PFSK-1 (cell line): ENCODE measurements at regions not wholly inside any gene's neighbourhood (a gene's known extent, or its start where the extent isn't known, plus 50 kb on each side); places are given as distances from the start of the nearest gene placed in this dataset.

Experiments
- FOXP2 ChIP-seq: optimal IDR thresholded peaks from 2 replicates; pipeline ENCODE3; 2011; ENCODE audit warnings: borderline replicate concordance, control low read depth, inconsistent platforms; ENCODE audit not compliant: insufficient read depth; ENCODE audit errors: extremely low read length, extremely low read depth
- POLR2AphosphoS5 ChIP-seq: IDR thresholded peaks from 2 replicates; pipeline ENCODE4 v1.6.1; 2012; ENCODE audit warnings: low read depth, mild to moderate bottlenecking, control low read depth, low read length, moderate library complexity
- SIN3A ChIP-seq: IDR thresholded peaks from 2 replicates; pipeline ENCODE4 v1.6.1; 2012; ENCODE audit warnings: mild to moderate bottlenecking, low read length, moderate library complexity, borderline replicate concordance; ENCODE audit not compliant: insufficient read depth
- TAF1 ChIP-seq: IDR thresholded peaks from 2 replicates; pipeline ENCODE4 v1.6.1; 2012; ENCODE audit warnings: low read length, control low read depth, borderline replicate concordance; ENCODE audit not compliant: insufficient read depth
- TF ChIP-seq, protein P1 (sequence below), 2 experiments: IDR thresholded peaks; 2 replicates each; pipeline versions ENCODE4 v1.6.1 to v1.8.0; 2011 to 2012; ENCODE audit warnings: low read depth in 2 of 2, low read length in 2 of 2, control low read depth in 1 of 2, inconsistent platforms in 1 of 2, mild to moderate bottlenecking in 1 of 2, moderate library complexity in 1 of 2; ENCODE audit not compliant: insufficient read depth in 1 of 2

DNA sequence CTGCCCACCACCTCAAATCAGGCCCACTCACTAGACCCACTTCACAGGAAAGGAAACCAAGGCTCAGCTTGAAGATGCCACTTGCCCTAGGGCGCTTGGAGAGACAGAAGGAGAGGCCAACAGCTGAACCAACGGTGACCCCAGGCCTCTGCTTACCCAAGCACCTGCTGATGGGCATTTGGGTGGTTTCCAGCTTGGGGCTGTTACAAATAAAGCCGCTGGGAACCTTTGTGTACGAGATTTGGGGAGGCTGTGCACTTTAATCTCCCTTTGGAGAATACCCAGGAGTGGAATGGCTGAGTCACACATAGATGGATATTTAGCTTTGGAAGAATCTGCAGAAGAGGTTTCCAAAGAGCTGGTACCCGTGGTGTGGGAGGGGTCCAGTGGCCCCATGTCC, 50.9 kb upstream of the LINC01488 start:
- TF ChIP-seq SIN3A = no peak
- TF ChIP-seq TAF1 = no peak
- no peak for TF ChIP-seq POLR2AphosphoS5
- no peak for TF ChIP-seq FOXP2
- TF ChIP-seq, protein P1, sequence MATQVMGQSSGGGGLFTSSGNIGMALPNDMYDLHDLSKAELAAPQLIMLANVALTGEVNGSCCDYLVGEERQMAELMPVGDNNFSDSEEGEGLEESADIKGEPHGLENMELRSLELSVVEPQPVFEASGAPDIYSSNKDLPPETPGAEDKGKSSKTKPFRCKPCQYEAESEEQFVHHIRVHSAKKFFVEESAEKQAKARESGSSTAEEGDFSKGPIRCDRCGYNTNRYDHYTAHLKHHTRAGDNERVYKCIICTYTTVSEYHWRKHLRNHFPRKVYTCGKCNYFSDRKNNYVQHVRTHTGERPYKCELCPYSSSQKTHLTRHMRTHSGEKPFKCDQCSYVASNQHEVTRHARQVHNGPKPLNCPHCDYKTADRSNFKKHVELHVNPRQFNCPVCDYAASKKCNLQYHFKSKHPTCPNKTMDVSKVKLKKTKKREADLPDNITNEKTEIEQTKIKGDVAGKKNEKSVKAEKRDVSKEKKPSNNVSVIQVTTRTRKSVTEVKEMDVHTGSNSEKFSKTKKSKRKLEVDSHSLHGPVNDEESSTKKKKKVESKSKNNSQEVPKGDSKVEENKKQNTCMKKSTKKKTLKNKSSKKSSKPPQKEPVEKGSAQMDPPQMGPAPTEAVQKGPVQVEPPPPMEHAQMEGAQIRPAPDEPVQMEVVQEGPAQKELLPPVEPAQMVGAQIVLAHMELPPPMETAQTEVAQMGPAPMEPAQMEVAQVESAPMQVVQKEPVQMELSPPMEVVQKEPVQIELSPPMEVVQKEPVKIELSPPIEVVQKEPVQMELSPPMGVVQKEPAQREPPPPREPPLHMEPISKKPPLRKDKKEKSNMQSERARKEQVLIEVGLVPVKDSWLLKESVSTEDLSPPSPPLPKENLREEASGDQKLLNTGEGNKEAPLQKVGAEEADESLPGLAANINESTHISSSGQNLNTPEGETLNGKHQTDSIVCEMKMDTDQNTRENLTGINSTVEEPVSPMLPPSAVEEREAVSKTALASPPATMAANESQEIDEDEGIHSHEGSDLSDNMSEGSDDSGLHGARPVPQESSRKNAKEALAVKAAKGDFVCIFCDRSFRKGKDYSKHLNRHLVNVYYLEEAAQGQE (IDR thresholded peaks at IDR 0.05; ENCODE audit: insufficient read depth in 1 of 2, low read depth in 2 of 2, low read length in 2 of 2) = no peak

DNA sequence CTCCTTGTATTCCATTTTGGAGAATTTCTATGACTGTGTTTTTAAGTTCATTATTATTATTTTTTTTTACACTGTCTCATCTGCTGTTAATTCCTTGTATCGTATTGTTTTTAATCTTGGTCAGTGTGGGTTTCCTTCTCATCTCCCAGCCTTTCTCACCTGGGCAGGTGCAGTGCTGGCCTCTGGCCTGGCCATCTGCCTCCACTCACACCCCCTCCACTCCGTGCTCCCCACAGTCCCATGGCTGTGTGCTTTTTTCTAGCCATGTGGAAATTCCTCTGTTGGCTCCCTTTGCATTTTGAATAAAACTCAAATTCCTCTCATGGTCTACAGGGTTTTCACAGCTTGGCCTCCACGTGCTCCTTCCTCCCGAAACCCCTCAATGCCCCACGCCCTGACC, 50.3 kb upstream of the LINC01488 start:
- TF ChIP-seq SIN3A = no peak
- no peak for TF ChIP-seq POLR2AphosphoS5
- no peak for TF ChIP-seq FOXP2
- TF ChIP-seq TAF1 = no peak
- TF ChIP-seq, protein P1 (IDR thresholded peaks at IDR 0.05; ENCODE audit: insufficient read depth in 1 of 2, low read depth in 2 of 2, low read length in 2 of 2) = no peak
